GOT3 (cell line): ENCODE measurements at regions not wholly inside any gene's neighbourhood (a gene's known extent, or its start where the extent isn't known, plus 50 kb on each side); places are given as distances from the start of the nearest gene placed in this dataset.
"Not testable (repeated sequence)": the region's sequence is repeated elsewhere in the genome, so short reads cannot be mapped to it uniquely, and the experiment has no call there.

Experiments
- DNase-seq: peaks from one replicate; lab custom pipeline; 2025; ENCODE audit warnings: mixed read lengths; lab: John Stamatoyannopoulos, UW

GRCh38 chr5:108588323-108588722, 159.4 kb upstream of the FER start:
- DNase-seq, result no peak

- no peak for DNase-seq
Measured at GRCh38 chr5:108587821-108588220, 159.9 kb upstream of the FER start.

- DNase-seq, result no peak
Measured at GRCh38 chr5:108581026-108581425, 166.7 kb upstream of the FER start.

- DNase-seq, result no peak
Measured at GRCh38 chr5:108579236-108579635, 168.5 kb upstream of the FER start.

GRCh38 chr5:108578791-108579190, 168.9 kb upstream of the FER start:
- DNase-seq, result no peak

GRCh38 chr5:108567429-108567828, 180.3 kb upstream of the FER start:
- DNase-seq, result no peak

- DNase-seq, result no peak
Measured at GRCh38 chr5:108564441-108564840, 182.5 kb upstream of the FBXL17 start.

- no peak for DNase-seq
Measured at GRCh38 chr5:108562205-108562454, 180.2 kb upstream of the FBXL17 start.

GRCh38 chr5:108561416-108562204, 179.7 kb upstream of the FBXL17 start:
- no peak for DNase-seq

GRCh38 chr5:108560581-108560980, 178.7 kb upstream of the FBXL17 start:
- DNase-seq, result peak; percentile 37

GRCh38 chr5:108560166-108560565, 178.3 kb upstream of the FBXL17 start:
- no peak for DNase-seq

GRCh38 chr5:108558840-108559239, 176.9 kb upstream of the FBXL17 start:
- DNase-seq, result not testable (repeated sequence)

- DNase-seq, result not testable (repeated sequence)
Measured at GRCh38 chr5:108558142-108558541, 176.2 kb upstream of the FBXL17 start.

- DNase-seq, result no peak
Measured at GRCh38 chr5:108557686-108558085, 175.8 kb upstream of the FBXL17 start.

GRCh38 chr5:108556441-108557145, 174.7 kb upstream of the FBXL17 start:
- no peak for DNase-seq

GRCh38 chr5:108548684-108549596, 167.0 kb upstream of the FBXL17 start:
- no peak for DNase-seq

GRCh38 chr5:108546939-108547338, 165.0 kb upstream of the FBXL17 start:
- no peak for DNase-seq

- no peak for DNase-seq
Measured at GRCh38 chr5:108545301-108545700, 163.4 kb upstream of the FBXL17 start.

GRCh38 chr5:108543486-108543885, 161.6 kb upstream of the FBXL17 start:
- no peak for DNase-seq

- DNase-seq, result no peak
Measured at GRCh38 chr5:108541836-108542235, 159.9 kb upstream of the FBXL17 start.

GRCh38 chr5:108536321-108536720, 154.4 kb upstream of the FBXL17 start:
- no peak for DNase-seq

GRCh38 chr5:108532129-108532445, 150.2 kb upstream of the FBXL17 start:
- not testable (repeated sequence) for DNase-seq
